ENCODE measurements at regions not wholly inside any gene's neighbourhood (a gene's known extent, or its start where the extent isn't known, plus 50 kb on each side); places are given as distances from the start of the nearest gene placed in this dataset.
"Not testable (repeated sequence)": the region's sequence is repeated elsewhere in the genome, so short reads cannot be mapped to it uniquely, and the experiment has no call there.

GRCh38 chr18:5717256-5717655, 173.5 kb upstream of the EPB41L3 start:
- peak; percentile 78 for DNase-seq

- DNase-seq = no peak
These were observed 166.9 kb upstream of the EPB41L3 start for GRCh38 chr18:5710676-5711075.

DNA sequence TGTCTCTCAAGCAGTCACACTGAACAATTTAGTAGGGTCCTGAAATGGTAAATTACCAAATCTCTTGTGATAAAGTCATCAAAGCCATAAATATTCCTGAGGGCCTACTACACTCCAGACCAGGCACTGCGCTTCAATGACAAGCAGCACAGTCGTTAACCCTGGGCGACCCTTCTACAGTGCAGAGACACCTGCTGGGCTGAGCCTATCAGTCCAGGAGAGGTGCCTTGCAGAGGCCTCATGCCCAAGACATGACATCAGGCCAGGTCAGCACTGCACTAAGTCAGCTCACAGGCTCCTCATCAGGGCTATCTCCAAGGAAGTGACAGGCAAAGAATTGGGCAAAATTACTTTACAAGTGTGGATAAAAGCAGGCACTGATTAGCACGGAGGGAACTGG, 166.4 kb upstream of the EPB41L3 start:
- no peak for DNase-seq

DNA sequence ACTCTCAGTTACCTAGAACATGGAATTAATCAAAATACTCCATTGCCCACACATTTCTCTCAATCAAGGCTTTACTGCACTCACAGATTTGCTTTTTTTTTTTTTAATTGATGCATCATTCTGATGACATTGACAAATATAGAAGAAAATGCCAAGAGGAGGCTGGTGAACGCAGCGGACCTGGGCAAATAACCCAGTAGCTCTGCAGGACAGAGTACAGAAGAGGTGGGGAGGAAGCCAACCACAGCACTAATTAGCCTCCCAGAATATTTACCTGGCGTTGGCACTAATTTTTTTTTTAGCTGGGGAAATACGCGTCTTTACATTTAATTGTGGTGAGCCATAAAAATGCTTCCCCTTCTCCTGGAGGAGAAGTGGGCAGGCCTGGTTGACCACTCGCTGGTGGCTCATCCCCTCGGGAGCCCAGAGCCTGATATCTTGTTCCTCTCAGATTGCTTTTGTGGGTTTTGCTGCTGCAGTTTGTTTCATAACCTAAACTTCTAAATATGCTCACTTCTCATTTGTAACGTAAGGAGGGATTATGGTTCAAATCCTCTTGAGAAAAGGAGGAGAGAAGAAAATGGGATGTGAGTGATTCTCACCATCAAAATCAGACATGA, 165.8 kb upstream of the EPB41L3 start:
- no peak for DNase-seq

- DNase-seq = no peak
These were observed 163.8 kb upstream of the EPB41L3 start for GRCh38 chr18:5707586-5707985.

GRCh38 chr18:5705393-5705792, 161.6 kb upstream of the EPB41L3 start:
- DNase-seq = no peak

- DNase-seq = no peak
These were observed 161.1 kb upstream of the EPB41L3 start for GRCh38 chr18:5704847-5705246.

GRCh38 chr18:5702016-5702415, 158.2 kb upstream of the EPB41L3 start:
- DNase-seq = not testable (repeated sequence)

- no peak for DNase-seq
These were observed 150.0 kb upstream of the EPB41L3 start for GRCh38 chr18:5693699-5694294.

GRCh38 chr18:5678779-5679406, 135.1 kb upstream of the EPB41L3 start:
- no peak for DNase-seq

DNA sequence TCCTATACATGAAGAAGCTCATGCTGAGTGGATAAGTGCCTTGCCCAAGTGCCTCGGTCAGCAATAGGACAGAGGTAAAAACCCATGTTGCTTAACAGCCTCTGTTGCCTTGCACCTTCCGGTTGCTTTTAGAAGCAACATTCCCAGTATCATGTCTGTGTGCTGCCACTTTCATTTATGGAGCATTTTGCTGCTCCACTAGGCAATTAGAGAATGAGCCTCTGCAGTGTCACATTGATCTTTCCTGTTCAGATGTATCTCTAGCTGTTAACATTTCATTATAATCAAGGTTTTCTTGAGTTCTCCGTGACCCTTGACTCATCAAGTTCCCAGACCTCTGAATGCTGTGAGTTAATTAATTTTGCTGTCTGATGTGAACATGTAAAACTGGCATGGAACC, 134.5 kb upstream of the EPB41L3 start:
- no peak for DNase-seq

DNA sequence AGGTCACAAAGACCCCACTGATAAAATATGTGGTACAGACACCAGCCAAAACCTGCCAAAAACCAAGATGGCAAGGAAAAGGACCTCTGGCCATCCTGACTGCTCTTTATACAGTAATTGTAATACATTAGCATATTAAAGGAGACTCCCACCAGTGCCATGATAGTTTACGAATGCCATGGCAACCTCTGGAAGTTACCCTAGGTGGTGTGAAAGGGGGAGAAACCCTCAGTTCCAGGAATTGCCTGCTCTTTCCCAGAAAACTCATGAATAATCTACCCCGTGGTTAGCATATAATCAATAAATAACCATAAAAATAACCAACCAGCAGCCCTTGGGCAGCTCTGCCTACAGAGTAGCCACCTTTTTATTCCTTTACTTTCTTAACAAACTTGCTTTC, 129.8 kb upstream of the EPB41L3 start:
- no peak for DNase-seq

DNA sequence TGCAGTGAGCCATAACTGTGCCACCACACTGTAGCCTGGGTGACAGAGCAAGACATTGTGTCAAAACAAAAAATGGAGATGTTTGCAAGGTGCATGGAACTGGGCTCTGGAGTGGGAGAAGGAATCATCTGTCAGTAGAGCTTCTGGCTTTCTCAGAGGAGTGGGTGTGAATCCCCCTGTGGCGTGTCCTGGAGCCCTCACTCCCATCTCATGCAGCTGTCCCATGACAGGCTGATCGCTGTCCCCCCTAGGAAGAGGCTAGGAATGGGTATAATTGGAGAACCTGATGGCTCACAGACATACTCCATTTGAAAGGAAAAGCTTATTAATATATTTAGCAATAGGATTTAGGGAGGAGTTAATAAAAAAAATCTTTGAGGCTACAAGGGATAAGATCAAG, 125.8 kb upstream of the EPB41L3 start:
- no peak for DNase-seq

DNA sequence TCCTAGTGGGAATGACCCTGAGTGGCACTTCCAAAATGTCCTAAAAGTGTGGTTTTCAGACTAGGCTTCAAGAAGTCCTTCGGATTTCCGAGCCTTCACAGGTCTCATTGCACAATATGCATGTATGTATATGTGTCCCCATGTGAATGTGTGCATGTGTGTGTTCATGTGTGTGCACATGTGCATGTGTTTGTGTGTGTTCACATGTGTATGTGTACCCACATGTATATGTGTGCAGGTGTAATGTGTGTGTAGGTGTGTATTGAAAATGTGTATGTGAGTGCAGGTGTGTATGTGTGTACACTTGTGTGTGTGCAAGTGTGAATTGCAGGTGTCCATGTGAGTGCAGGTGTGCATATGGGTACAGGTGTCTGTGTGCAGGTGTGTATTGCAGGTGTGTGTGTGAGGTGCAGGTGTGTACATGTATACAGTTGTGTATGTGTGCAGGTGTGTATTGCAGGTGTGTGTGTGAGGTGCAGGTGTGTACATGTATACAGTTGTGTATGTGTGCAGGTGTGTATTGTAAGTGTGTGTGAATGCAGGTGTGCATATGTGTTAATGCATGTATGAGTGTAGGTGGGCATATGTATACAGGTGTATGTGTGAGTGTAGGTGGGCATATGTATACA, 124.4 kb upstream of the EPB41L3 start:
- DNase-seq = no peak

- DNase-seq = no peak
These were observed 123.6 kb upstream of the EPB41L3 start for GRCh38 chr18:5667356-5667755.

DNA sequence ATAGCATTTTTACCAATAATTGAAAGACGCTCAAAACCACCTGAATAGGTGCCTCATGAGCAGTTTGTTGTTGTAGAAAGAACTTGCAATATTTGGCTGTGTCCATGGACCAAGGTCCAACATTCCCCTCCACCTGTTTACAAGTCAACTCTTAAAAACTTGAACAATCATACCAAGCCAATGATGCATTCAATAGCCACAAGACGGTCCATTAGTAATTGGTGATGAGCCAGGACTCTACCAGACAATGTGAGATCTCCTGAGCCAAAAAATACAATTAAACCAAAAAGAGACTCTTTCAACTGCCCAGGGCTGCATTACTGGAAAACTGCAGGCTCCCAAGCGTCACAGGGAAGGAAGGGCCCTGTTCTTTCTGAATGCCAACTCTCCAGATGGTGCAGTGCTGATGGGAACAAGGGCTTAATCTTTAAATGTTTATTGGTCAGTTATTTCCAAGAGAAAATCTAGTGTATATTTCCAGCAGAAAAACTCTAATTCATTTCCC, 118.8 kb upstream of the EPB41L3 start:
- DNase-seq = no peak

GRCh38 chr18:5661179-5661578, 117.4 kb upstream of the EPB41L3 start:
- DNase-seq = no peak

- no peak for DNase-seq
These were observed 110.0 kb upstream of the EPB41L3 start for GRCh38 chr18:5653802-5654201.

DNA sequence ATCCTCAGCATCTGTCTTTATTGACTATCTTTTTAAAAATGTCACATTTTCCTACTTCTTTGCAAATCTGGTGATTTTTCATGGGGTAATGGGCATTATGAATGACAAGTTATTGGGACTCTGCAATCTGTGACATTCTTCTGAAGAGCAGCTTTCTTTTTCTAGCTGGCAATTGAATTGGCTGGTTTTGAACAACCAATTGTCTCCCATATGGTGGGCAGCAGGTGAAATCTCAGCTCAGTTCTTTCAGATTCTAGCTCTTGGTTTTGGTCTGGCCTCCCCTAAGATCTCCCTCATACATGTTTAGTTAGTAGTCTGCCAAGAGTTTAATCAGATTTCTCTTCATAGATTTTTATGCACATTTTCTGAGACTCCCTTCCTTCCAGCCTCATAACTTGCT, 107.9 kb upstream of the EPB41L3 start:
- no peak for DNase-seq

DNA sequence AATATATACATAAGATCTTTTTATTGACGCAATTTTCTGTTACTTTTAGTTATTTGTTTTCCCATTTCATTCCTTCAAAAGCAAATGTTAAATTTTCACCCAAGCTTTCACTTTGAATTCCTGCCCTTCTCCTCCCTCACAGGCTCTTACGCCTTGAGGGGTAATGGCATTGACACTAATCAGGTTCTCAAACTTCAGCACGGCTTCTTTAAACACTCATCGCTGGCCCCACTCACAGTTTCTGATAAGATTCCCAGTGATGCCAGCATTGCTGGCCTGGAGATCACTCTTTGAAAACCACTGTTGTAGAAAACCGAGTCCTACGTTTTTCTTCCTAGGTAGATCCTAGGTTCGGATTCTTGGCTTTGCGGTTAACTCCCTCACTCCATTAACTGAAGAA, 105.6 kb upstream of the EPB41L3 start:
- no peak for DNase-seq

- DNase-seq = no peak
These were observed 102.9 kb upstream of the EPB41L3 start for GRCh38 chr18:5646739-5647138.

- DNase-seq = no peak
These were observed 99.5 kb upstream of the EPB41L3 start for GRCh38 chr18:5643288-5643687.

DNA sequence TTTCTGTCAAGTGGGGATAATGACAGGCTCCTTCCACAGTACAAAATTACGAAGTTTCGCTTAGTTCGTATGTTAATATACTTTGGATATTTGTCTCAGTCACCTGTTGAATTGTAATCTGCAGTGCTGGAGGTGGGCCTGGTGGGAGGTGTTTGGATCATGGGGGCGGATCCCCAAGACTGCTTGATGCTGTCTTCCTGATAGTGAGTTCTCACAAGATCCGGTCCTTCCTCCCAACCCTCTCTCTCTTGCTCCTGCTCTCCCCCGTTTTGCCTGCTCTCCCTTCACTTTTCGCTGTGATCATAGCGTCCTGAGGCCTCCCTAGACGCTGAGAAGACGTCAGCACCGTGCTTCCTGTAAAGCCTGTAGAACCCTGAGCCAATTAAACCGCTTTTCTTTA, 97.1 kb upstream of the EPB41L3 start:
- no peak for DNase-seq

- no peak for DNase-seq
These were observed 95.3 kb upstream of the EPB41L3 start for GRCh38 chr18:5639131-5639530.

All from NCI-H2171 treated with DMSO at 0.1 percent for 48 hours (cell line).